GM12878 (cell line): ENCODE measurements at regions not wholly inside any gene's neighbourhood (a gene's known extent, or its start where the extent isn't known, plus 50 kb on each side); places are given as distances from the start of the nearest gene placed in this dataset.

Source experiments
- ATAC-seq: fragments of 200-7000 bp; cut with Tn5 transposase; 3 replicates; pipeline ENCODE4 v1.9.1; 2020; ENCODE audit warnings: mild to moderate bottlenecking, moderate library complexity
- BruUV-seq: library from RNA; stranded (reverse); fragments of 400-500 nt; replicated peaks from 2 replicates; lab custom pipeline; 2021; lab: Mats Ljungman, UMichigan
- CTCF ChIA-PET: fragments of 300-600 bp; sonication (Branson Sonifier 250); formaldehyde crosslinking; extraction: SDS; loops from one replicate; lab custom pipeline; 2021; ENCODE audit warnings: inconsistent platforms; lab: Yijun Ruan, JAX
- POLR2A ChIA-PET: fragments of 350-600 bp; formaldehyde crosslinking; extraction: SDS; loops from one replicate; lab custom pipeline; 2021; ENCODE audit warnings: inconsistent platforms; lab: Charles Lee
- RAD21 ChIA-PET: fragments of 300-600 bp; sonication (Branson Sonifier 250); formaldehyde crosslinking; loops from one replicate; lab custom pipeline; 2023; ENCODE audit warnings: antibody characterized with exemption; ENCODE audit not compliant: unreplicated experiment; lab: Charles Lee
- SMC1A ChIA-PET: fragments of 300-600 bp; sonication (Branson Sonifier 250); formaldehyde crosslinking; loops from one replicate; lab custom pipeline; 2023; ENCODE audit not compliant: unreplicated experiment, uncharacterized antibody; lab: Charles Lee
- DNase-seq: peaks from one replicate; pipeline ENCODE4 v3.0.0-alpha.2; 2011; ENCODE audit warnings: low read depth, low spot score
- FAIRE-seq: peaks from 3 replicates; lab custom pipeline; 2011; peaks lifted over from hg19 to GRCh38; lab: Jason Lieb, UNC
- H2AFZ ChIP-seq: 2 replicates; pipeline ENCODE4 v1.6.0; 2011; ENCODE audit warnings: low read depth, low read length, control low read depth; ENCODE audit not compliant: control insufficient read depth
- H3K27ac ChIP-seq: 2 replicates; pipeline ENCODE4 v1.5.1; 2011; ENCODE audit warnings: control low read depth; ENCODE audit not compliant: control insufficient read depth, insufficient read depth
- H3K27me3 ChIP-seq, 2 experiments: replicated peaks in 1 of 2; 2 replicates each; pipeline versions ENCODE4 v1.6.0 to v1.6.1; 2011; ENCODE audit warnings: low read length in 1 of 2; ENCODE audit not compliant: control insufficient read depth in 2 of 2, insufficient read depth in 2 of 2
- H3K36me3 ChIP-seq, 2 experiments: 2 replicates each; pipeline ENCODE4 v1.5.1; 2011; ENCODE audit warnings: low read length in 1 of 2; ENCODE audit not compliant: control insufficient read depth in 2 of 2, insufficient read depth in 2 of 2
- H3K4me1 ChIP-seq: 2 replicates; pipeline ENCODE4 v1.6.1; 2011; ENCODE audit warnings: mild to moderate bottlenecking, low read length, moderate library complexity, mixed read lengths; ENCODE audit not compliant: control insufficient read depth, insufficient read depth
- H3K4me2 ChIP-seq: 2 replicates; pipeline ENCODE4 v1.6.0; 2011; ENCODE audit warnings: control low read depth; ENCODE audit not compliant: control insufficient read depth, insufficient read depth
- H3K4me3 ChIP-seq: fragments of 200-600 bp; sonication (generic); 2 replicates; pipeline ENCODE4 v1.5.1; 2016
- H3K79me2 ChIP-seq: 2 replicates; pipeline ENCODE4 v1.6.0; 2011; ENCODE audit warnings: low read length; ENCODE audit not compliant: control insufficient read depth, insufficient read depth
- H3K9ac ChIP-seq: 2 replicates; pipeline ENCODE4 v1.8.0; 2011; ENCODE audit warnings: low read length, control low read depth, mixed read lengths; ENCODE audit not compliant: control insufficient read depth, insufficient read depth
- H3K9me3 ChIP-seq: replicated peaks from 3 replicates; pipeline ENCODE4 v1.5.1; 2011; ENCODE audit warnings: mild to moderate bottlenecking, low read length; ENCODE audit not compliant: control insufficient read depth, insufficient read depth
- H4K20me1 ChIP-seq: 2 replicates; pipeline ENCODE4 v1.6.0; 2011; ENCODE audit not compliant: control insufficient read depth, insufficient read depth
- E2F4 ChIP-seq: IDR thresholded peaks from 2 replicates; pipeline ENCODE4 v1.6.1; 2012; ENCODE audit warnings: low read depth, low read length, improper control_type of control experiment
- NFYB ChIP-seq: IDR thresholded peaks from 2 replicates; pipeline ENCODE4 v1.6.1; 2011; ENCODE audit warnings: low read depth, mild to moderate bottlenecking, low read length, improper control_type of control experiment, moderate library complexity; ENCODE audit not compliant: insufficient read depth
- WGBS: methylation state at CpG from one replicate; pipeline ENCODE4 v1.1.6; 2016; ENCODE audit warnings: low lambda C conversion rate; ENCODE audit not compliant: insufficient replicate concordance, insufficient coverage; ENCODE audit errors: missing lambda C conversion rate; 5-methylcytosine and 5-hydroxymethylcytosine counted together
- in situ Hi-C: fragments of 300-500 bp; cut with MboI; formaldehyde crosslinking; loops from 9 replicates; pipeline ENCODE4 v1.14.3; 2018; ENCODE audit warnings: mixed read lengths
- intact Hi-C: fragments of 100-400 bp; cut with micrococcal nuclease; formaldehyde crosslinking; loops from one replicate; pipeline ENCODE4 v1.14.2; 2022; ENCODE audit not compliant: unreplicated experiment

- ATAC-seq (no peak), DNase-seq (no peak), FAIRE-seq (no peak)
- RAD21 ChIA-PET: no interaction called here
- H3K27me3 ChIP-seq: no peaks in the 10 kb centered on the region
- H3K4me2 ChIP-seq: no peak overlapping the region
- TF ChIP-seq NFYB: no peak
- intact Hi-C loops: no loop called here
- SMC1A ChIA-PET: no interaction called here
- BruUV-seq: no TSS peak
- no peaks in the 10 kb centered on the region for H3K36me3 ChIP-seq
- CTCF ChIA-PET: no interaction called here
- no peak overlapping the region for H3K9ac ChIP-seq
- in situ Hi-C loops: no loop called here
- no peaks in the 10 kb centered on the region for H3K79me2 ChIP-seq
- H2AFZ ChIP-seq: no peak overlapping the region
- WGBS: 0% methylated on average over 1 of the region's 1 CpG
- H3K4me1 ChIP-seq: no peaks in the 10 kb centered on the region
- H3K9me3 ChIP-seq: no peaks in the 10 kb centered on the region; the same call in 2 of the 3 replicates
- H3K27ac ChIP-seq: no peak overlapping the region
- H3K4me3 ChIP-seq: no peak overlapping the region
- POLR2A ChIA-PET: no interaction called here
- no peaks in the 10 kb centered on the region for H4K20me1 ChIP-seq
Measured at GRCh38 chr20:56072165-56072564, 66.8 kb upstream of the CBLN4 start.

- H3K9ac ChIP-seq: no peak overlapping the region
- 1% methylated on average over 4 of the region's 4 CpGs for WGBS
- no peaks in the 10 kb centered on the region for H3K4me1 ChIP-seq
- in situ Hi-C loops (no loop called here), intact Hi-C loops (no loop called here)
- no peak overlapping the region for H2AFZ ChIP-seq
- H3K27me3 ChIP-seq: no peaks in the 10 kb centered on the region
- ATAC-seq (no peak), DNase-seq (no peak), FAIRE-seq (no peak)
- H4K20me1 ChIP-seq: no peaks in the 10 kb centered on the region
- POLR2A ChIA-PET: no interaction called here
- CTCF ChIA-PET: no interaction called here
- H3K27ac ChIP-seq: no peak overlapping the region
- H3K9me3 ChIP-seq: no peaks in the 10 kb centered on the region
- BruUV-seq: no TSS peak
- SMC1A ChIA-PET: no interaction called here
- H3K4me2 ChIP-seq: no peak overlapping the region
- H3K4me3 ChIP-seq: no peak overlapping the region
- RAD21 ChIA-PET: no interaction called here
- TF ChIP-seq E2F4: no peak
- H3K36me3 ChIP-seq: no peaks in the 10 kb centered on the region
- H3K79me2 ChIP-seq: no peaks in the 10 kb centered on the region
Measured at GRCh38 chr20:56088375-56088774, 83.1 kb upstream of the CBLN4 start.
